HCT116 (cell line): ENCODE measurements at regions not wholly inside any gene's neighbourhood (a gene's known extent, or its start where the extent isn't known, plus 50 kb on each side); places are given as distances from the start of the nearest gene placed in this dataset.

Experiments
- ATAC-seq: fragments of 200-7000 bp; cut with Tn5 transposase; 2 replicates; pipeline ENCODE4 v1.9.1; 2020; ENCODE audit warnings: mild to moderate bottlenecking, moderate library complexity
- BruUV-seq: library from RNA; stranded (reverse); fragments of 400-500 nt; replicated peaks from 2 replicates; lab custom pipeline; 2021; lab: Mats Ljungman, UMichigan
- CTCF ChIA-PET: fragments of 300-600 bp; sonication (Branson Sonifier 250); formaldehyde crosslinking; loops from one replicate; lab custom pipeline; 2021; ENCODE audit warnings: antibody characterized with exemption; lab: Charles Lee
- POLR2A ChIA-PET: fragments of 300-600, 350-600 bp; sonication (Branson Sonifier 250); formaldehyde crosslinking; loops from one replicate; lab custom pipeline; 2021; ENCODE audit warnings: antibody characterized with exemption; lab: Charles Lee
- RAD21 ChIA-PET, 2 experiments: fragments of 300-600 bp; sonication (Branson Sonifier 250); formaldehyde crosslinking; loops; one replicate each; lab custom pipeline; 2023; ENCODE audit warnings: low total read pairs in 2 of 2; ENCODE audit not compliant: uncharacterized antibody in 2 of 2, unreplicated experiment in 2 of 2, low non-redundant PET in 1 of 2; lab: Charles Lee
- DNase-seq: peaks from one replicate; pipeline ENCODE4 v3.0.0-alpha.2; 2010; ENCODE audit warnings: low read depth, low spot score
- H2AFZ ChIP-seq: fragments of 200-600 bp; shearing (Covaris generic), sonication (generic); 2 replicates; pipeline ENCODE4 v1.6.1; 2017; ENCODE audit warnings: low read depth, mixed run types, mixed read lengths, antibody characterized with exemption, low read length; ENCODE audit not compliant: poor library complexity, severe bottlenecking
- H3K27ac ChIP-seq: 2 replicates; pipeline ENCODE4 v1.5.1; 2012; ENCODE audit warnings: low read depth, low read length
- H3K27me3 ChIP-seq: fragments of 200-600 bp; sonication (generic); 2 replicates; pipeline ENCODE4 v1.6.1; 2016; ENCODE audit warnings: mixed run types, low read length, mixed read lengths; ENCODE audit not compliant: insufficient read depth
- H3K36me3 ChIP-seq, 2 experiments: fragments of 200-500 bp in 1 of 2; fragments of 200-600 bp in 1 of 2; sonication (Bioruptor generic) in 1 of 2; sonication (generic) in 1 of 2; 2 replicates each; pipeline versions ENCODE4 v1.5.1 to v1.6.1; 2014 to 2016; ENCODE audit warnings: low read length in 2 of 2, inconsistent platforms in 1 of 2, mixed read lengths in 1 of 2, mixed run types in 1 of 2; ENCODE audit not compliant: insufficient read depth in 2 of 2, control insufficient read depth in 1 of 2
- H3K4me1 ChIP-seq, 2 experiments: fragments of 200-600 bp in 1 of 2; sonication (generic) in 1 of 2; 2 replicates each; pipeline versions ENCODE4 v1.5.1 to v1.6.1; 2012 to 2017; ENCODE audit warnings: low read length in 2 of 2, inconsistent platforms in 1 of 2, mild to moderate bottlenecking in 1 of 2, mixed read lengths in 1 of 2, mixed run types in 1 of 2, moderate library complexity in 1 of 2; ENCODE audit not compliant: insufficient read depth in 2 of 2, control insufficient read depth in 1 of 2
- H3K4me2 ChIP-seq: fragments of 200-600 bp; sonication (generic); 2 replicates; pipeline ENCODE4 v1.6.1; 2017; ENCODE audit warnings: mixed run types, low read length, mixed read lengths
- H3K4me3 ChIP-seq, 2 experiments: fragments of 200-600 bp in 1 of 2; sonication (generic) in 1 of 2; replicated peaks in 1 of 2; 2 replicates each; pipeline ENCODE4 v1.5.1; 2011 to 2016; ENCODE audit warnings: low read length in 2 of 2, control low read depth in 1 of 2, low read depth in 1 of 2, mild to moderate bottlenecking in 1 of 2, mixed read lengths in 1 of 2, mixed run types in 1 of 2
- H3K79me2 ChIP-seq: fragments of 200-600 bp; sonication (generic); 2 replicates; pipeline ENCODE4 v1.6.1; 2017; ENCODE audit warnings: mild to moderate bottlenecking, mixed run types, low read length, moderate library complexity, mixed read lengths; ENCODE audit not compliant: insufficient read depth
- H3K9ac ChIP-seq: fragments of 200-600 bp; sonication (generic); 2 replicates; pipeline ENCODE4 v1.6.1; 2016; ENCODE audit warnings: low read length, mixed read lengths
- H3K9me2 ChIP-seq: fragments of 200-600 bp; sonication (generic), shearing (Covaris generic); 2 replicates; pipeline ENCODE4 v1.6.1; 2017; ENCODE audit warnings: mixed run types, mild to moderate bottlenecking, moderate library complexity; ENCODE audit not compliant: insufficient read depth
- H3K9me3 ChIP-seq, 2 experiments: fragments of 200-500 bp in 1 of 2; fragments of 200-600 bp in 1 of 2; sonication (Bioruptor generic) in 1 of 2; sonication (generic) in 1 of 2; 2 replicates each; pipeline ENCODE4 v1.6.1; 2014 to 2017; ENCODE audit warnings: low read length in 2 of 2, mixed read lengths in 2 of 2, inconsistent platforms in 1 of 2, low read depth in 1 of 2, mild to moderate bottlenecking in 1 of 2, mixed run types in 1 of 2, moderate library complexity in 1 of 2; ENCODE audit not compliant: control insufficient read depth in 1 of 2, insufficient read depth in 1 of 2
- H4K20me1 ChIP-seq: fragments of 200-600 bp; sonication (generic), shearing (Covaris generic); 2 replicates; pipeline ENCODE4 v1.6.1; 2017; ENCODE audit warnings: mixed run types, mild to moderate bottlenecking, moderate library complexity; ENCODE audit not compliant: insufficient read depth
- ATF3 ChIP-seq: IDR thresholded peaks from 2 replicates; pipeline ENCODE4 v1.6.1; 2012
- CEBPB ChIP-seq: IDR thresholded peaks from 2 replicates; pipeline ENCODE4 v1.6.1; 2012; ENCODE audit warnings: low read depth
- ELF1 ChIP-seq: IDR thresholded peaks from 2 replicates; pipeline ENCODE4 v1.6.1; 2012; ENCODE audit warnings: low read depth, borderline replicate concordance
- EZH2 ChIP-seq: fragments of 200-600 bp; sonication (generic); IDR thresholded peaks from 2 replicates; pipeline ENCODE4 v1.6.1; 2017; ENCODE audit warnings: antibody characterized with exemption, mixed run types
- FOSL1 ChIP-seq: IDR thresholded peaks from 2 replicates; pipeline ENCODE4 v1.6.1; 2012; ENCODE audit warnings: low read depth
- JUND ChIP-seq: IDR thresholded peaks from 2 replicates; pipeline ENCODE4 v1.6.1; 2012
- POLR2A ChIP-seq: IDR thresholded peaks from 2 replicates; pipeline ENCODE4 v1.7.0; 2011; ENCODE audit warnings: borderline replicate concordance; ENCODE audit not compliant: insufficient read depth, insufficient read length; ENCODE audit errors: extremely low read depth
- POLR2AphosphoS5 ChIP-seq: IDR thresholded peaks from 2 replicates; pipeline ENCODE4 v1.6.1; 2011; ENCODE audit warnings: mild to moderate bottlenecking, low read depth, low read length, moderate library complexity
- RAD21 ChIP-seq: IDR thresholded peaks from 2 replicates; pipeline ENCODE4 v1.6.1; 2012; ENCODE audit warnings: low read depth, mild to moderate bottlenecking
- SIN3A ChIP-seq: IDR thresholded peaks from 2 replicates; pipeline ENCODE4 v1.6.1; 2012; ENCODE audit warnings: low read depth
- TCF7L2 ChIP-seq: IDR thresholded peaks from 2 replicates; pipeline ENCODE4 v1.7.0; 2011; ENCODE audit warnings: borderline replicate concordance, inconsistent platforms; ENCODE audit not compliant: insufficient read depth, insufficient read length; ENCODE audit errors: extremely low read depth
- YY1 ChIP-seq: IDR thresholded peaks from 2 replicates; pipeline ENCODE4 v1.6.1; 2011; ENCODE audit warnings: low read length, low read depth, moderate library complexity, mild to moderate bottlenecking; ENCODE audit not compliant: insufficient replicate concordance; ENCODE audit errors: extremely low read depth
- ZFX ChIP-seq: fragments of 450-650 bp; IDR thresholded peaks from 2 replicates; pipeline ENCODE4 v1.6.1; 2017
- intact Hi-C: fragments of 100-400 bp; cut with micrococcal nuclease; formaldehyde crosslinking; loops from 2 replicates; pipeline ENCODE4 v1.10.0; 2022
- TF ChIP-seq, protein P1 (sequence below): IDR thresholded peaks from 2 replicates; pipeline ENCODE4 v1.6.1; 2011; ENCODE audit warnings: mild to moderate bottlenecking, low read length, moderate library complexity; ENCODE audit not compliant: insufficient replicate concordance; ENCODE audit errors: extremely low read depth
- TF ChIP-seq, protein P2 (sequence below): IDR thresholded peaks from 2 replicates; pipeline ENCODE4 v1.6.1; 2012
- TF ChIP-seq, protein P3 (sequence below): IDR thresholded peaks from 2 replicates; pipeline ENCODE4 v1.6.1; 2012; ENCODE audit warnings: low read depth

DNA sequence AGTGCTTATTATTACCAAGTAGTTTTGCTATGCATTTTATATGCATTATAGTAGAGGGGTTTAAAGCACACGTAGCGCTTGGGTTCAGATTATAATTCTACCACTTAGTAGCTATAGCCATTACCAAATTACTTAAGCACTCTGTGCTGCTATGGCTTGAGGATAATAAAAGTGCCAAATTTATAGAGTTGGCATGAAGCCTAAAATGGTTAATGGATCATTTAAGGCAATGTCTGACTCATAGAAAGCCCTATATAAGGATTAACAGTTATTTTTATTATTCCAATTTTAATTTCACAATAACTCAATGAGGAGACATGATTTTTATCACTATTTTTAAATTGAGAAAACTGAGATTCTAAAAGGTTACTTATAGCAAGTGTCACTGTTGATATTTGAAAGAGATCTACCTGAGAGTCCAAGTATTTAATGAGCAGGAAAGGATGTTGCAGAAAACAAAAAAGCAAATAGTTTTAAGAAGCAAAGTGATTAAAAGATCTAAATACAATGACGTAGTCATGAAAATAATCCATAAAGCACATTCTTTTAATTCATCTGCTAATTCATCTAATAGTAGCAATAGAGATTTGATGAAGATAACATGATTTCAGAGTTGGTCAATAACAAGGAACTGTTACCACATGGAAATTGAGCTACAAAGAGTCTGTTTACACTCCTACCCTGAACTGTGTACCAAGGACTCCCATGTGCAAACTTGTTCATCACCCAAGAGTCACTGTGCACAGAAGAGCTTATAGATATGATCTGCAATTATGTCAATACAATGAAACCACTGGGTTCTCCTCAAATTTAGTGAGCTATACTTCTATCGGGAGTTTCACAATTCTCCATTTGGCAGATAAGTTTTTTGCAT is 78.8 kb upstream of the DTNA start:
- Histone ChIP-seq H4K20me1 (no peaks in the 10 kb centered on the region), H3K36me3 (no peaks in the 10 kb centered on the region), H3K27ac (no peak overlapping the region), H3K9ac (no peak overlapping the region), H2AFZ (no peak overlapping the region), H3K79me2 (no peaks in the 10 kb centered on the region), H3K4me2 (no peak overlapping the region), H3K9me2 (no peaks in the 10 kb centered on the region), H3K9me3 (no peaks in the 10 kb centered on the region), H3K4me1 (no peaks in the 10 kb centered on the region), H3K27me3 (no peaks in the 10 kb centered on the region), H3K4me3 (no peak overlapping the region)
- intact Hi-C loops: no loop called here
- ChIA-PET POLR2A (no interaction called here), RAD21 (no interaction called here), CTCF (no interaction called here)
- BruUV-seq: no TSS peak
- ATAC-seq: no peak
- TF ChIP-seq, protein P1, sequence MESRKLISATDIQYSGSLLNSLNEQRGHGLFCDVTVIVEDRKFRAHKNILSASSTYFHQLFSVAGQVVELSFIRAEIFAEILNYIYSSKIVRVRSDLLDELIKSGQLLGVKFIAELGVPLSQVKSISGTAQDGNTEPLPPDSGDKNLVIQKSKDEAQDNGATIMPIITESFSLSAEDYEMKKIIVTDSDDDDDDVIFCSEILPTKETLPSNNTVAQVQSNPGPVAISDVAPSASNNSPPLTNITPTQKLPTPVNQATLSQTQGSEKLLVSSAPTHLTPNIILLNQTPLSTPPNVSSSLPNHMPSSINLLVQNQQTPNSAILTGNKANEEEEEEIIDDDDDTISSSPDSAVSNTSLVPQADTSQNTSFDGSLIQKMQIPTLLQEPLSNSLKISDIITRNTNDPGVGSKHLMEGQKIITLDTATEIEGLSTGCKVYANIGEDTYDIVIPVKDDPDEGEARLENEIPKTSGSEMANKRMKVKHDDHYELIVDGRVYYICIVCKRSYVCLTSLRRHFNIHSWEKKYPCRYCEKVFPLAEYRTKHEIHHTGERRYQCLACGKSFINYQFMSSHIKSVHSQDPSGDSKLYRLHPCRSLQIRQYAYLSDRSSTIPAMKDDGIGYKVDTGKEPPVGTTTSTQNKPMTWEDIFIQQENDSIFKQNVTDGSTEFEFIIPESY: no peak
- no peak for TF ChIP-seq POLR2AphosphoS5
- TF ChIP-seq EZH2: no peak
- no peak for TF ChIP-seq ZFX
- TF ChIP-seq RAD21: no peak
- TF ChIP-seq, protein P2, sequence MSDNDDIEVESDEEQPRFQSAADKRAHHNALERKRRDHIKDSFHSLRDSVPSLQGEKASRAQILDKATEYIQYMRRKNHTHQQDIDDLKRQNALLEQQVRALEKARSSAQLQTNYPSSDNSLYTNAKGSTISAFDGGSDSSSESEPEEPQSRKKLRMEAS: no peak
- TF ChIP-seq ELF1: no peak
- no peak for TF ChIP-seq YY1
- TF ChIP-seq ATF3: no peak
- TF ChIP-seq SIN3A: no peak
- TF ChIP-seq, protein P3, sequence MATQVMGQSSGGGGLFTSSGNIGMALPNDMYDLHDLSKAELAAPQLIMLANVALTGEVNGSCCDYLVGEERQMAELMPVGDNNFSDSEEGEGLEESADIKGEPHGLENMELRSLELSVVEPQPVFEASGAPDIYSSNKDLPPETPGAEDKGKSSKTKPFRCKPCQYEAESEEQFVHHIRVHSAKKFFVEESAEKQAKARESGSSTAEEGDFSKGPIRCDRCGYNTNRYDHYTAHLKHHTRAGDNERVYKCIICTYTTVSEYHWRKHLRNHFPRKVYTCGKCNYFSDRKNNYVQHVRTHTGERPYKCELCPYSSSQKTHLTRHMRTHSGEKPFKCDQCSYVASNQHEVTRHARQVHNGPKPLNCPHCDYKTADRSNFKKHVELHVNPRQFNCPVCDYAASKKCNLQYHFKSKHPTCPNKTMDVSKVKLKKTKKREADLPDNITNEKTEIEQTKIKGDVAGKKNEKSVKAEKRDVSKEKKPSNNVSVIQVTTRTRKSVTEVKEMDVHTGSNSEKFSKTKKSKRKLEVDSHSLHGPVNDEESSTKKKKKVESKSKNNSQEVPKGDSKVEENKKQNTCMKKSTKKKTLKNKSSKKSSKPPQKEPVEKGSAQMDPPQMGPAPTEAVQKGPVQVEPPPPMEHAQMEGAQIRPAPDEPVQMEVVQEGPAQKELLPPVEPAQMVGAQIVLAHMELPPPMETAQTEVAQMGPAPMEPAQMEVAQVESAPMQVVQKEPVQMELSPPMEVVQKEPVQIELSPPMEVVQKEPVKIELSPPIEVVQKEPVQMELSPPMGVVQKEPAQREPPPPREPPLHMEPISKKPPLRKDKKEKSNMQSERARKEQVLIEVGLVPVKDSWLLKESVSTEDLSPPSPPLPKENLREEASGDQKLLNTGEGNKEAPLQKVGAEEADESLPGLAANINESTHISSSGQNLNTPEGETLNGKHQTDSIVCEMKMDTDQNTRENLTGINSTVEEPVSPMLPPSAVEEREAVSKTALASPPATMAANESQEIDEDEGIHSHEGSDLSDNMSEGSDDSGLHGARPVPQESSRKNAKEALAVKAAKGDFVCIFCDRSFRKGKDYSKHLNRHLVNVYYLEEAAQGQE: no peak
- no peak for TF ChIP-seq FOSL1
- TF ChIP-seq CEBPB: no peak
- TF ChIP-seq JUND: no peak
- TF ChIP-seq TCF7L2: no peak
- TF ChIP-seq POLR2A: no peak
- DNase-seq: no peak
